Gastroesophageal sphincter (tissue), 4 donors: ENCODE measurements at regions not wholly inside any gene's neighbourhood (a gene's known extent, or its start where the extent isn't known, plus 50 kb on each side); places are given as distances from the start of the nearest gene placed in this dataset.
"Not testable (repeated sequence)": the region's sequence is repeated elsewhere in the genome, so short reads cannot be mapped to it uniquely, and the experiment has no call there.

Experiments
- ATAC-seq: fragments of 150-250 bp; one replicate; pipeline ENCODE4 v1.9.1; 2016; ENCODE audit warnings: mild to moderate bottlenecking, moderate library complexity
- H3K27ac ChIP-seq, 4 donors: fragments of 200-600 bp; sonication (generic) in 3 of 4; 1 replicate in 3 of 4; 2 replicates in 1 of 4; pipeline ENCODE4 v1.5.1; 2016 to 2019
- H3K27me3 ChIP-seq: fragments of 200-600 bp; sonication (generic); one replicate; pipeline ENCODE4 v1.5.1; 2019
- H3K36me3 ChIP-seq, 2 donors: fragments of 200-600 bp; sonication (generic); one replicate each; pipeline ENCODE4 v1.5.1; 2019; ENCODE audit warnings: control low read depth in 1 of 2
- H3K4me1 ChIP-seq, 3 donors: fragments of 200-600 bp; sonication (generic); 1 replicate in 2 of 3; 2 replicates in 1 of 3; pipeline ENCODE4 v1.5.1; 2016 to 2019; ENCODE audit warnings: control low read depth in 2 of 3
- H3K4me3 ChIP-seq, 2 donors: fragments of 200-600 bp; sonication (generic); one replicate each; pipeline ENCODE4 v1.5.1; 2019; ENCODE audit warnings: mild to moderate bottlenecking in 1 of 2, moderate library complexity in 1 of 2
- H3K9me3 ChIP-seq, 3 donors: fragments of 200-600 bp; sonication (generic); one replicate each; pipeline ENCODE4 v1.5.1; 2017 to 2019; ENCODE audit warnings: control low read depth in 2 of 3
- EP300 ChIP-seq: sonication (generic); formaldehyde crosslinking; IDR thresholded peaks from one replicate; pipeline ENCODE4 v1.6.1; 2017; ENCODE audit warnings: antibody characterized with exemption, mild to moderate bottlenecking
- POLR2A ChIP-seq, 2 donors: fragments of 450-650 bp; IDR thresholded peaks; one replicate each; pipeline ENCODE4 v1.6.1; 2017; ENCODE audit warnings: antibody characterized with exemption in 2 of 2, mild to moderate bottlenecking in 2 of 2, moderate library complexity in 1 of 2
- POLR2AphosphoS5 ChIP-seq: sonication (generic); formaldehyde crosslinking; IDR thresholded peaks from one replicate; pipeline ENCODE4 v1.6.1; 2017; ENCODE audit warnings: antibody characterized with exemption
- WGBS, 2 donors: methylation state at CpG; one replicate each; pipeline ENCODE4 v1.1.5; 2018; ENCODE audit warnings: low coverage in 1 of 2; 5-methylcytosine and 5-hydroxymethylcytosine counted together
- TF ChIP-seq, protein P1 (sequence below), 4 experiments: fragments of 200-600 bp in 2 of 4; fragments of 450-650 bp in 2 of 4; sonication (generic) in 1 of 4; IDR thresholded peaks; one replicate each; pipeline ENCODE4 v1.5.1; 2017 to 2019; ENCODE audit warnings: antibody characterized with exemption in 4 of 4, mild to moderate bottlenecking in 2 of 4, moderate library complexity in 2 of 4

DNA sequence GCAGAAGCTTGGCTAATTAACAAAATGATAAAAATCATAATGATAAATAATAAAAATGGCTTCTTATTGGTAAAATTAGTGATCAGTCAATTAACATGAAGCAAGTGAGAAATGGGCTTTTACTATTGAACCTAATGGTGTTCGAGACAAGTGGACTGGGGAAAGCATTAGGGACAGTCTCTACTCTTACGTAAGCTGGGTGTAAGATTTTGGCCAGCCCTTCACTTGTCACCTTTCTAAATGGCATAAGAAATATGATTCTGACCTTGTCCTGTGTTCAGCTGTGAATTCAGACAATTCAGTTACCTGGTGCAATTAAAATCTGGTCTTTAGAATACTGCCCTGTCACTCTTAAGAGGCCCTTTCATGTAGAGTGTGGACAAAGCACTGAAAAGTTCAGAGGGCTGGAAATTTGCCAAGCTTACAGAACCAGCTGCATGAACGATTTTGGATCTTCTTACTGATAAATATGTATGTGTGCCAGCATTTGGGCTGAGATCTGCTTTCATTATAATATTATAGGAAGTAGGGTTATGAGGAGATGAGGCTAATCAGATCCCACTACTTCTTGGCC lies 115.9 kb downstream of the QRSL1 start:
- no peak for ATAC-seq
- no peak overlapping the region for H3K27ac ChIP-seq
- H3K4me3 ChIP-seq, result no peak overlapping the region
- H3K4me1 ChIP-seq, result no peaks in the 10 kb centered on the region
- 59 to 67% methylated on average over 3 of the region's 3 CpGs for WGBS, 2 donors
- H3K27me3 ChIP-seq, result no peaks in the 10 kb centered on the region
- TF ChIP-seq EP300 (no peak), POLR2AphosphoS5 (no peak), POLR2A (IDR thresholded peaks at IDR 0.05) (no peak)
- TF ChIP-seq, protein P1, sequence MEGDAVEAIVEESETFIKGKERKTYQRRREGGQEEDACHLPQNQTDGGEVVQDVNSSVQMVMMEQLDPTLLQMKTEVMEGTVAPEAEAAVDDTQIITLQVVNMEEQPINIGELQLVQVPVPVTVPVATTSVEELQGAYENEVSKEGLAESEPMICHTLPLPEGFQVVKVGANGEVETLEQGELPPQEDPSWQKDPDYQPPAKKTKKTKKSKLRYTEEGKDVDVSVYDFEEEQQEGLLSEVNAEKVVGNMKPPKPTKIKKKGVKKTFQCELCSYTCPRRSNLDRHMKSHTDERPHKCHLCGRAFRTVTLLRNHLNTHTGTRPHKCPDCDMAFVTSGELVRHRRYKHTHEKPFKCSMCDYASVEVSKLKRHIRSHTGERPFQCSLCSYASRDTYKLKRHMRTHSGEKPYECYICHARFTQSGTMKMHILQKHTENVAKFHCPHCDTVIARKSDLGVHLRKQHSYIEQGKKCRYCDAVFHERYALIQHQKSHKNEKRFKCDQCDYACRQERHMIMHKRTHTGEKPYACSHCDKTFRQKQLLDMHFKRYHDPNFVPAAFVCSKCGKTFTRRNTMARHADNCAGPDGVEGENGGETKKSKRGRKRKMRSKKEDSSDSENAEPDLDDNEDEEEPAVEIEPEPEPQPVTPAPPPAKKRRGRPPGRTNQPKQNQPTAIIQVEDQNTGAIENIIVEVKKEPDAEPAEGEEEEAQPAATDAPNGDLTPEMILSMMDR (IDR thresholded peaks at IDR 0.05), result no peak
- peaks cover 0 to 17% (median 0%) of the 10 kb centered on the region in 3 donors for H3K9me3 ChIP-seq
- no peaks in the 10 kb centered on the region for H3K36me3 ChIP-seq

DNA sequence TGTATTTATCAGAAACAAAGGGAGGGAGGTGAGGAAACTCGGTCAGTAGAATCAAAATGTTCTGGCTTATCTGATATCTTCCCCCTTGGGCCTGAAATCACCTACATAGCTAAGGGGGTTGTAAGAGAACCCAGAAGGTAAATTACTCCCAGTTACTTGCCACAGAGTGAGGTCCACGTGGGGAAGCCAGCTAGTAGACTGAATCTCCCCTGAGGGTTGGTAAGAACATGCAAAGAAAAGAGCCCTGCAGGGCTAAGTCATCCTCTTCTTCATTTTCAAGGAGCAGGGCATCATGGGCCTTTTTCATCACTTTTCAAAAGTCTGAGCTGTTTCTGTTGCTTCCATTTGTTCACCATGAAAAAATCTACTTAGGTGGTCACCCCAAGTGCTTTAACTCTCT lies 115.4 kb downstream of the QRSL1 start:
- ATAC-seq, result no peak
- WGBS, 2 donors, result 71 to 73% methylated on average over 2 of the region's 2 CpGs
- no peak for TF ChIP-seq POLR2AphosphoS5
- TF ChIP-seq, protein P1 (IDR thresholded peaks at IDR 0.05), result no peak
- no peak for TF ChIP-seq EP300
- TF ChIP-seq POLR2A (IDR thresholded peaks at IDR 0.05), result no peak

DNA sequence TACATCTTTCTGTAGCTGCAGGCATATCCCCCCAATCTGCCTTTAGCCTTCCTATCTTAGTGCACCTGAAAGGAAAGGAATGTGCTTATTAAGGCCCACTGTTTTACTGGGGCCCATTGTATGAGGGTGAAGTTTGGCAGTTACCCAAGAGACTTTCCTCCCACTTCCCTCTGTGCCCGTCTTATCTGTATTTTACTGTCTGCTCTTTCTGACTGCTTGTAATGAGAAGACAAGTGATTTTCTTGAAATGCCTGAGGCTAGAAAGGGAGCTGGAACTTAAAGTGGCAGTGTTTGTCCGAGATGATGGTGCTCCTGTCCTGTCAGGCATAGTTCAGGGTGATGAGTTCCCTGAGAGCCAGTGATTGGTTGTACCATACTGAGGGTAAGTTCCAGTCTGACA lies 114.7 kb downstream of the QRSL1 start:
- H3K4me1 ChIP-seq, H3K4me3 ChIP-seq, ATAC-seq, H3K27me3 ChIP-seq, H3K27ac ChIP-seq, H3K36me3 ChIP-seq: not testable (repeated sequence)
- WGBS, 2 donors, result 50 to 67% methylated on average over 1 of the region's 2 CpGs
- H3K9me3 ChIP-seq, result peaks cover 0 to 17% (median 0%) of the 10 kb centered on the region in 3 donors

More for the DNA sequence above, 115.4 kb downstream of the QRSL1 start:
- Histone ChIP-seq H3K27me3 (no peaks in the 10 kb centered on the region), H3K4me3 (no peak overlapping the region), H3K27ac (no peak overlapping the region), H3K36me3 (no peaks in the 10 kb centered on the region), H3K9me3 (peaks cover 0 to 17% (median 0%) of the 10 kb centered on the region in 3 donors), H3K4me1 (no peaks in the 10 kb centered on the region)

DNA sequence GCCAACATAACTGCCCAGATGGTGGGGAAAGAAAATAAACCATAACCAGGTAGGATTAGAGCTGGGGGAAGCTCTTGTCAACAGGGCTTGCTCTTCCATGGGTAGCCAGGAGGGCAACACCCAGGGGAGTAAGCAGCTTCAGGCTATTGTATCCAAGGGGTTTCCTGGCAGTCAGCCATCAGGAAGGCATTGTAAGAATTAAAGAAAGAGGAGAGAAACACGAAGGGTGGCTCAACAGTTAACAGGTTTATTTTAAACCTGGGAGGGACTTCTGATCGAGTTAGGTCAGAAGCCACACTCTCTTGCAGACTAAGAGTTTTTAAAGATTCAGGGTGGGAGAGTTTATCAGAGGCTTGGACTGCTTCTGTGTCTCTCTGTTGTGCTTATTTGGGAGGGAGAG lies 114.2 kb downstream of the QRSL1 start:
- ATAC-seq, result no peak

DNA sequence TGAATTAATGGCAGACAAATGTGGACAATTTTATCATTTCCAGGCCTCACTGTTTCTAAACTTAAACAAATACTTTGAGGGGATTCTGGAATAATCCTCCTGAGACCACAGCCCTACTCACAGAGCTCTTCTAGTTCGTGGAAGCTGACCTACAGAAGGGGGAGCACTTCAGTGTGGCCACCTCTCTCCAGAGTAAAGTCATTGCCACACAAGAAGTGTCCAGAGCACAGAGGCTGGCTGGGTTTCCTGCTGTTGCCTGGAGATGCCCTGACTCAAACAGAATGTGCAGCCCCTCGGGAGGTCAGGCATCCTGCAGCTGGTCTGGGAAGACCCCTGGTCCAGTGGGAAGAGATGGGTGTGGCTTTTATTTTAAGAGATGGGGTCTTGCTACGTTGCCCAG lies 110.9 kb downstream of the QRSL1 start:
- H3K4me1 ChIP-seq, result no peaks in the 10 kb centered on the region
- no peak for TF ChIP-seq POLR2A (IDR thresholded peaks at IDR 0.05)
- TF ChIP-seq, protein P1 (IDR thresholded peaks at IDR 0.05), result no peak
- no peak for TF ChIP-seq EP300
- no peak for TF ChIP-seq POLR2AphosphoS5
- 67% methylated on average over 2 of the region's 3 CpGs; no CpG with 5 or more reads in 1 of the 2 donors for WGBS, 2 donors
- H3K9me3 ChIP-seq, result peaks cover 0 to 30% (median 0%) of the 10 kb centered on the region in 3 donors
- ATAC-seq, result no peak
- H3K4me3 ChIP-seq, result no peak overlapping the region
- no peaks in the 10 kb centered on the region for H3K27me3 ChIP-seq
- H3K36me3 ChIP-seq, result no peaks in the 10 kb centered on the region
- no peak overlapping the region for H3K27ac ChIP-seq

More for the DNA sequence above, 114.2 kb downstream of the QRSL1 start:
- Histone ChIP-seq H3K4me1 (no peaks in the 10 kb centered on the region), H3K4me3 (no peak overlapping the region), H3K36me3 (no peaks in the 10 kb centered on the region), H3K27me3 (no peaks in the 10 kb centered on the region), H3K9me3 (peaks cover 0 to 17% (median 0%) of the 10 kb centered on the region in 3 donors), H3K27ac (no peak overlapping the region)
- TF ChIP-seq POLR2AphosphoS5, result no peak
- TF ChIP-seq POLR2A (IDR thresholded peaks at IDR 0.05), result no peak
- no peak for TF ChIP-seq EP300
- TF ChIP-seq, protein P1 (IDR thresholded peaks at IDR 0.05), result no peak
- WGBS, 2 donors, result 40 to 79% methylated on average over 1 to 2 of the region's 2 CpGs
